GM12878 (cell line): ENCODE measurements at regions not wholly inside any gene's neighbourhood (a gene's known extent, or its start where the extent isn't known, plus 50 kb on each side); places are given as distances from the start of the nearest gene placed in this dataset.

Source experiments
- BACH1 ChIP-seq: fragments of 450-650 bp; IDR thresholded peaks from 2 replicates; pipeline ENCODE4 v1.6.1; 2017; ENCODE audit warnings: mild to moderate bottlenecking, borderline replicate concordance
- CBX3 ChIP-seq: fragments of 200-600 bp; sonication (generic); IDR thresholded peaks from 2 replicates; pipeline ENCODE4 v1.6.1; 2016; ENCODE audit warnings: low read depth, borderline replicate concordance
- EP300 ChIP-seq, 2 experiments: fragments of 150-350 bp in 1 of 2; IDR thresholded peaks; 2 replicates each; pipeline ENCODE4 v1.6.1; 2011 to 2012; ENCODE audit warnings: low read depth in 2 of 2, low read length in 2 of 2, borderline replicate concordance in 1 of 2, improper control_type of control experiment in 1 of 2, inconsistent platforms in 1 of 2; ENCODE audit not compliant: control insufficient read depth in 1 of 2
- GATAD2B ChIP-seq: fragments of 450-650 bp; conservative IDR thresholded peaks from 2 replicates; pipeline ENCODE4 v1.6.1; 2017; ENCODE audit warnings: low read depth, mild to moderate bottlenecking, moderate library complexity
- POLR2A ChIP-seq: IDR thresholded peaks from 2 replicates; pipeline ENCODE4 v1.6.1; 2011; ENCODE audit warnings: low read depth, mild to moderate bottlenecking, low read length
- ZBTB33 ChIP-seq: fragments of 450-650 bp; IDR thresholded peaks from 2 replicates; pipeline ENCODE4 v1.6.1; 2017; ENCODE audit warnings: mild to moderate bottlenecking

DNA sequence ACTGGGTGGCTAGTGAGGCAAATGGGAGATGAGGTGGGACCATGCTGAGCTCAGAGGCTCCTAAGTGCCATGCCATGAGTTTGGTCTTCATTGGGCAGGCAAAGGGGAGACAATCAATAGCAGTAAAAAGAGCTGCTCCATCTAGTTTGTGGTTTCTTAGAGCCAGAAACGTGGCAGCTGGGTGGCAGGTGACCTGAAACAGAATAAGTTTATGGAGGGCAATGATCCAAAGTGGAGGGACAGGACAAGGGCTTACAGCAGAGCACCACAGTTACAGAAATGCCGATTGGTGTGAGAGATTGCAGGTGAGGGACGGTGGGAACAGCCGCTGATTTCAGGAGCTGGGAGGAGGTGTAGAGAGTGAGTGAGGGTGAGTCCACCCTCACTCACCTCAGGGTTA, 237.0 kb downstream of the LPIN1 start:
- TF ChIP-seq CBX3 (no peak), ZBTB33 (no peak), POLR2A (no peak), EP300 (IDR thresholded peaks at IDR 0.05; ENCODE audit: borderline replicate concordance in 1 of 2, control insufficient read depth in 1 of 2, low read depth in 2 of 2, low read length in 2 of 2) (no peak), BACH1 (no peak), GATAD2B (no peak)
